ENCODE measurements at regions not wholly inside any gene's neighbourhood (a gene's known extent, or its start where the extent isn't known, plus 50 kb on each side); places are given as distances from the start of the nearest gene placed in this dataset.

DNA sequence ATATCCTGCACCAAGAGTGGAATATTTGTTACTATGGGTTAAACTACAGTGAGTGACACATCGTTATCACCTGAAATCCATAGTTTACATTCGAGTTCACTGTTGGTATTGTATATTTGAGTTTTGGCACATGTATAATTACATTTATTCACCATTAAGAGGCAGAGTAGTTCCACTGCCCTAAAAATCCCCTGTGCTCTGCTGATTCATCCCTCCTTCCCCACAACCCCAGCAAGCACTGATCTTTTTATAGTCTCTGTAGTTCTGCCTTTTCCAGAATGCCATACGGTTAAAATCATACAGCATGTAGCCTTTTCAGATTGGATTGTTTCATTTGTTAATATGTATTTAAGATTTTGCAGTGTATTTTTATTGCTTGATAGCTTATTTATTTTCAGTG, 495.2 kb downstream of the DIRAS2 start:
- TF ChIP-seq, protein P1, sequence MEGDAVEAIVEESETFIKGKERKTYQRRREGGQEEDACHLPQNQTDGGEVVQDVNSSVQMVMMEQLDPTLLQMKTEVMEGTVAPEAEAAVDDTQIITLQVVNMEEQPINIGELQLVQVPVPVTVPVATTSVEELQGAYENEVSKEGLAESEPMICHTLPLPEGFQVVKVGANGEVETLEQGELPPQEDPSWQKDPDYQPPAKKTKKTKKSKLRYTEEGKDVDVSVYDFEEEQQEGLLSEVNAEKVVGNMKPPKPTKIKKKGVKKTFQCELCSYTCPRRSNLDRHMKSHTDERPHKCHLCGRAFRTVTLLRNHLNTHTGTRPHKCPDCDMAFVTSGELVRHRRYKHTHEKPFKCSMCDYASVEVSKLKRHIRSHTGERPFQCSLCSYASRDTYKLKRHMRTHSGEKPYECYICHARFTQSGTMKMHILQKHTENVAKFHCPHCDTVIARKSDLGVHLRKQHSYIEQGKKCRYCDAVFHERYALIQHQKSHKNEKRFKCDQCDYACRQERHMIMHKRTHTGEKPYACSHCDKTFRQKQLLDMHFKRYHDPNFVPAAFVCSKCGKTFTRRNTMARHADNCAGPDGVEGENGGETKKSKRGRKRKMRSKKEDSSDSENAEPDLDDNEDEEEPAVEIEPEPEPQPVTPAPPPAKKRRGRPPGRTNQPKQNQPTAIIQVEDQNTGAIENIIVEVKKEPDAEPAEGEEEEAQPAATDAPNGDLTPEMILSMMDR (IDR thresholded peaks at IDR 0.05), result no peak
- TF ChIP-seq POLR2A (IDR thresholded peaks at IDR 0.05), result no peak
